HG03097 (cell line): ENCODE measurements at regions not wholly inside any gene's neighbourhood (a gene's known extent, or its start where the extent isn't known, plus 50 kb on each side); places are given as distances from the start of the nearest gene placed in this dataset.

Experiments
- ATAC-seq: cut with Tn5 transposase; IDR thresholded peaks from one replicate; pipeline ENCODE4 v1.9.1; 2021; ENCODE audit not compliant: unreplicated experiment, low FRiP score

GRCh38 chr14:71273366-71273765 lies 366.1 kb downstream of the PCNX1 start:
- no peak for ATAC-seq

GRCh38 chr14:71284048-71284447 lies 376.8 kb downstream of the PCNX1 start:
- ATAC-seq: no peak

- no peak for ATAC-seq
Observed at GRCh38 chr14:71286126-71286525, 378.9 kb downstream of the PCNX1 start.

GRCh38 chr14:71287567-71287966 lies 380.3 kb downstream of the PCNX1 start:
- no peak for ATAC-seq

GRCh38 chr14:71289536-71289935 lies 382.3 kb downstream of the PCNX1 start:
- no peak for ATAC-seq

- ATAC-seq: no peak
Observed at GRCh38 chr14:71290301-71290700, 383.0 kb downstream of the PCNX1 start.

- no peak for ATAC-seq
Observed at GRCh38 chr14:71290960-71291466, 383.8 kb downstream of the PCNX1 start.

- no peak for ATAC-seq
Observed at GRCh38 chr14:71296184-71296583, 388.9 kb downstream of the PCNX1 start.

GRCh38 chr14:71300566-71301330 lies 393.5 kb downstream of the PCNX1 start:
- no peak for ATAC-seq

- no peak for ATAC-seq
Observed at GRCh38 chr14:71301611-71302010, 394.4 kb downstream of the PCNX1 start.

GRCh38 chr14:71304690-71305089 lies 397.4 kb downstream of the PCNX1 start:
- no peak for ATAC-seq

- no peak for ATAC-seq
Observed at GRCh38 chr14:71308671-71309070, 401.4 kb downstream of the PCNX1 start.

GRCh38 chr14:71309756-71310155 lies 402.5 kb downstream of the PCNX1 start:
- no peak for ATAC-seq

GRCh38 chr14:71311061-71311460 lies 403.8 kb downstream of the PCNX1 start:
- ATAC-seq: no peak

- no peak for ATAC-seq
Observed at GRCh38 chr14:71314717-71315116, 407.5 kb downstream of the PCNX1 start.

GRCh38 chr14:71317385-71318096 lies 410.3 kb downstream of the PCNX1 start:
- ATAC-seq: no peak

- ATAC-seq: no peak
Observed at GRCh38 chr14:71318097-71318459, 410.8 kb downstream of the PCNX1 start.

GRCh38 chr14:71319666-71320065 lies 412.4 kb downstream of the PCNX1 start:
- ATAC-seq: no peak

GRCh38 chr14:71320107-71320733 lies 413.0 kb downstream of the PCNX1 start, which contains the start of gene SIPA1L1:
Gene SIPA1L1 (plus strand): TSS chr14:71320476.
- ATAC-seq: peak; percentile 75

- ATAC-seq: peak; percentile 20
Observed at GRCh38 chr14:71320734-71321573, 413.7 kb downstream of the PCNX1 start.
